ENCODE measurements at regions not wholly inside any gene's neighbourhood (a gene's known extent, or its start where the extent isn't known, plus 50 kb on each side); places are given as distances from the start of the nearest gene placed in this dataset.

DNA sequence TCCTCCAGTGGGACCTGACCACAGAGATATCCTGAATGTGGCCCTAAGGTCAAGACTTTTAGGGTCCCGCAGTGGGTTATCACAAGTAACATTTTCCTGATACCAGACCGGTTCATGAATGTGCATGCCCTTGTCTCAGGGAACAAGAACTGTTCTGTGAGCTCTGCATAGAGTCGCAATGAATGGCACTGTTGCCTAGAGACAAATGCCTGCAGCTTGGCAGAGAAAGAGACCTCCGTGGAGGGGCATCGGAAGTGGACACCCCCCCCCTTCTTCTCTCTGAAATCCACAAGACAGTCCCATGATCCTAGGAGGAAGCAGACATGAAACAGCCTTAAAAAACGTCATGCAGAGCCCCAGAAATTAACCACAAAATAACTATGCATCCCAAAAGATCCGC, 714.4 kb upstream of the TSPY4 start:
- no peaks in the 10 kb centered on the region for H3K36me3 ChIP-seq
- no peak overlapping the region for H3K27ac ChIP-seq
- H3K27me3 ChIP-seq: no peaks in the 10 kb centered on the region
- 67% methylated on average over 7 of the region's 7 CpGs; no CpG with 5 or more reads in 1 of the 2 donors for WGBS, 2 donors
- H3K4me1 ChIP-seq: peaks cover 0 to 10% (median 0%) of the 10 kb centered on the region in 4 donors
- H3K9me3 ChIP-seq: no peaks in the 10 kb centered on the region
- no peak overlapping the region for H3K4me3 ChIP-seq
- TF ChIP-seq, protein P1, sequence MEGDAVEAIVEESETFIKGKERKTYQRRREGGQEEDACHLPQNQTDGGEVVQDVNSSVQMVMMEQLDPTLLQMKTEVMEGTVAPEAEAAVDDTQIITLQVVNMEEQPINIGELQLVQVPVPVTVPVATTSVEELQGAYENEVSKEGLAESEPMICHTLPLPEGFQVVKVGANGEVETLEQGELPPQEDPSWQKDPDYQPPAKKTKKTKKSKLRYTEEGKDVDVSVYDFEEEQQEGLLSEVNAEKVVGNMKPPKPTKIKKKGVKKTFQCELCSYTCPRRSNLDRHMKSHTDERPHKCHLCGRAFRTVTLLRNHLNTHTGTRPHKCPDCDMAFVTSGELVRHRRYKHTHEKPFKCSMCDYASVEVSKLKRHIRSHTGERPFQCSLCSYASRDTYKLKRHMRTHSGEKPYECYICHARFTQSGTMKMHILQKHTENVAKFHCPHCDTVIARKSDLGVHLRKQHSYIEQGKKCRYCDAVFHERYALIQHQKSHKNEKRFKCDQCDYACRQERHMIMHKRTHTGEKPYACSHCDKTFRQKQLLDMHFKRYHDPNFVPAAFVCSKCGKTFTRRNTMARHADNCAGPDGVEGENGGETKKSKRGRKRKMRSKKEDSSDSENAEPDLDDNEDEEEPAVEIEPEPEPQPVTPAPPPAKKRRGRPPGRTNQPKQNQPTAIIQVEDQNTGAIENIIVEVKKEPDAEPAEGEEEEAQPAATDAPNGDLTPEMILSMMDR (IDR thresholded peaks at IDR 0.05): no peak
- TF ChIP-seq POLR2A (IDR thresholded peaks at IDR 0.05) (no peak), EP300 (IDR thresholded peaks at IDR 0.05) (no peak)
- no peak for DNase-seq (ENCODE audit: low spot score in 2 of 2)

DNA sequence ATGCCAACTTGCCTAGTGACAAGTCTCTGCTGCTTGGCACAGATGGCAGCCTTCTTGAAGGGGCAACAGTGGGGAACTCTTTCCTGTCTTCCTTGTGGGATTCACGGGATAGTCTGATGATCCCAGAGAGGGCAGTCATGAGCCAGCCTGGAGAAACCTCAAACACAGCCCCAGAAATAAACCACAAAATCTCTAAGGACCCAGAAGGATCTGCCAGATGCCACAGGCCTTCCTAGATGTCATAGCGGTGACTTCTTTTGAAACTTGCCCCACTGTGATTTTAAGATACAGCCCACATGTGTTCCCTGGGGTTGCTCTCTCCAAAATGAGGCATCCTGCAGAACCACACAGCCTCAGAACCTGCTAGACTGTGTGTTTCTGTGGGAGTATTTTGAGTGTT, 707.6 kb upstream of the TSPY4 start:
- Histone ChIP-seq H3K4me1 (no peaks in the 10 kb centered on the region), H3K27ac (no peak overlapping the region), H3K36me3 (no peaks in the 10 kb centered on the region), H3K27me3 (no peaks in the 10 kb centered on the region), H3K9me3 (no peaks in the 10 kb centered on the region), H3K4me3 (no peak overlapping the region)
- TF ChIP-seq, protein P1 (IDR thresholded peaks at IDR 0.05): no peak
- TF ChIP-seq POLR2A (IDR thresholded peaks at IDR 0.05) (no peak), EP300 (IDR thresholded peaks at IDR 0.05) (no peak)
- DNase-seq (ENCODE audit: low spot score in 2 of 2): no peak
- WGBS, 2 donors: 0% methylated on average over 1 of the region's 2 CpGs; no CpG with 5 or more reads in 1 of the 2 donors

DNA sequence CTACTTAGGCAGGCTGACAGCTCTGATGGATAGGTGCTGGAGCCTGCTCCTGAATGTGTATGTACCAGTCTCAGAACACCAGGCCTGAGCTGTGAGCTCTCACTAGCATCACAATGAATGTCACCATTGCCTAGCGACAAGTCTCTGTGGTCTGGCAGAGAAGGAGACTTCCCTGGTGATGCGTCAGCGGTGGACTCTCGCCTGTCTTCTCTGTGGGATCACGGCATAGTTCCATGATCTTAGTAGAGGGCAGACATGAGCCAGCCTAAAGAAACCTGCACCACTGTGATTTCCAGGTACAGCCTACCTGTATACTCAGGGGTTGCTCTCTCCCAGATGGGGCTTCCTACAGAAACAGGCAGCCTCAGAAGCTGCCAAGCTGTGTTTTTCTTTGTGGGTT, 699.2 kb upstream of the TSPY4 start:
- no peaks in the 10 kb centered on the region for H3K4me1 ChIP-seq
- H3K36me3 ChIP-seq: no peaks in the 10 kb centered on the region
- 97% methylated on average over 5 of the region's 5 CpGs; no CpG with 5 or more reads in 1 of the 2 donors for WGBS, 2 donors
- no peak overlapping the region for H3K4me3 ChIP-seq
- H3K9me3 ChIP-seq: no peaks in the 10 kb centered on the region
- no peak for DNase-seq (ENCODE audit: low spot score in 2 of 2)
- H3K27me3 ChIP-seq: no peaks in the 10 kb centered on the region
- no peak overlapping the region for H3K27ac ChIP-seq
- TF ChIP-seq POLR2A (IDR thresholded peaks at IDR 0.05) (no peak), EP300 (IDR thresholded peaks at IDR 0.05) (no peak)
- TF ChIP-seq, protein P1 (IDR thresholded peaks at IDR 0.05): no peak

DNA sequence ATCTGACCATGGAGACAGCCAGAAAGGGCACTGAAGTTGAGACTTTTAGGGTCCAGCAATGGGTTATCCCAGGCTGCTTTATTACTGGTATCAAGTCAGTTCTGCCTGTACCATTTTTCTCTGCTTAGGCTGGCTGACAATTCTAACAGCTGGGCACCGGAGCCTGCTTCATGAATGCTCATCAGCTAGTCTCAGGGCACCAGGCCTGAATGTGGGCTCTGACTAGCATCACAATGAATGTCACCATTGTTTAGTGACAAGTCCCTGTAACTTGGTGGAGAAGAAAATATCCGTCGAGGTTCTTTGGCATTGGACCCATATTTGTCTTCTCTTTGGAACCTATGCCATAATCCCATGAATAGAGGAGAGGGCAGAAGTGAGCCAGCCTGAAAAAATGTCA, 692.3 kb upstream of the TSPY4 start:
- Histone ChIP-seq H3K9me3 (no peaks in the 10 kb centered on the region), H3K4me3 (no peak overlapping the region), H3K27me3 (no peaks in the 10 kb centered on the region), H3K27ac (no peak overlapping the region), H3K4me1 (no peaks in the 10 kb centered on the region), H3K36me3 (no peaks in the 10 kb centered on the region)
- no peak for DNase-seq (ENCODE audit: low spot score in 2 of 2)
- 44% methylated on average over 3 of the region's 3 CpGs; no CpG with 5 or more reads in 1 of the 2 donors for WGBS, 2 donors
- no peak for TF ChIP-seq POLR2A (IDR thresholded peaks at IDR 0.05)
- TF ChIP-seq EP300 (IDR thresholded peaks at IDR 0.05): no peak
- TF ChIP-seq, protein P1 (IDR thresholded peaks at IDR 0.05): no peak

DNA sequence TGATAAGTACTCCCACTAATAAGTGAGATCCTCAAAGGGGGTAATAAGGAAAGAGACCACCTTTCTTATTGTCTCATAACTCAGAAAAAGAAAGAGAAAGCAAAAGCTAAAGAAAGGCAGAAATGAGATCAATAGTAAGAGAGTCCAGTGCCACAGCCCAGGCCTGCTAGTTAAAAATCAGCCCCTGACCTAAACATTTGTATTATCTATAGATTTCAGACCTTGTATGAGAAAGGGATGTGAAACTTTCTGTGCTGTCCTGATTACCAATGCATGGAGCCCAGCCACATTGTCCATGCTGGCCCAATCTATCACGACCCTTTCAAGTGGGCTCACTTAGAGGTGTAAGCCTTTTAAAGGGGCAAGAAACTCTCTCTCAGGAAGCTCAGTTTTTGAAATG, 684.8 kb upstream of the TSPY4 start:
- WGBS, 2 donors: 71% methylated on average over 1 of the region's 1 CpG; no CpG with 5 or more reads in 1 of the 2 donors
- Histone ChIP-seq H3K4me3 (no peak overlapping the region), H3K36me3 (no peaks in the 10 kb centered on the region), H3K27me3 (no peaks in the 10 kb centered on the region), H3K9me3 (no peaks in the 10 kb centered on the region), H3K4me1 (no peaks in the 10 kb centered on the region), H3K27ac (no peak overlapping the region)
- no peak for DNase-seq (ENCODE audit: low spot score in 2 of 2)
- TF ChIP-seq, protein P1 (IDR thresholded peaks at IDR 0.05): no peak
- TF ChIP-seq POLR2A (IDR thresholded peaks at IDR 0.05) (no peak), EP300 (IDR thresholded peaks at IDR 0.05) (no peak)

All from tibial nerve (tissue), 4 donors.